ENCODE measurements at regions not wholly inside any gene's neighbourhood (a gene's known extent, or its start where the extent isn't known, plus 50 kb on each side); places are given as distances from the start of the nearest gene placed in this dataset.

GRCh38 chr3:111481551-111481950, 60.4 kb upstream of the CD96 start:
- H3K36me3 ChIP-seq (ENCODE audit: control insufficient read depth in 2 of 4, insufficient read depth in 4 of 4, low read length in 3 of 4): no peaks in the 10 kb centered on the region
- H4K8ac ChIP-seq (ENCODE audit: extremely low read depth, insufficient read depth, low read length): no peak overlapping the region
- no peak overlapping the region for H3K4ac ChIP-seq (replicated peaks; ENCODE audit: insufficient read length, low read depth, low read length)
- no peak overlapping the region for H3K18ac ChIP-seq (ENCODE audit: extremely low read depth, low read length)
- ChIA-PET POLR2A (ENCODE audit: partially characterized antibody) (no interaction called here), CTCF (ENCODE audit: partially characterized antibody) (interaction anchor here (0.9 kb wide), 1 partner anchor 9 kb away, joined by 3 read pairs; no protein-coding TSS in a partner anchor)
- no peak overlapping the region for H2BK5ac ChIP-seq (ENCODE audit: low read depth, low read length)
- no peaks in the 10 kb centered on the region for H3K79me2 ChIP-seq (ENCODE audit: control insufficient read depth in 1 of 2, insufficient read depth in 2 of 2, low read length in 2 of 2)
- no peak overlapping the region for H4K91ac ChIP-seq (replicated peaks; ENCODE audit: insufficient read length, low read length)
- no peak overlapping the region for H4K5ac ChIP-seq (ENCODE audit: insufficient read length, low read depth, low read length)
- H4K20me1 ChIP-seq (replicated peaks in 1 of 2; ENCODE audit: control insufficient read depth in 1 of 2, insufficient read depth in 2 of 2, low read length in 2 of 2): no peaks in the 10 kb centered on the region
- H3K56ac ChIP-seq (replicated peaks; ENCODE audit: insufficient read length, low read depth, low read length): no peak overlapping the region
- no peak overlapping the region for H3K23ac ChIP-seq (ENCODE audit: insufficient read length)
- H3K9ac ChIP-seq (replicated peaks in 1 of 4; ENCODE audit: extremely low read depth in 1 of 4, low read depth in 3 of 4, low read length in 3 of 4): no peak overlapping the region
- no peak overlapping the region for H3K14ac ChIP-seq (ENCODE audit: insufficient read length)
- H2AFZ ChIP-seq (ENCODE audit: low read length): no peak overlapping the region
- no peak overlapping the region for H2BK12ac ChIP-seq (ENCODE audit: low read depth, low read length)
- no peak for FAIRE-seq
- no peaks in the 10 kb centered on the region for H3K23me2 ChIP-seq (ENCODE audit: low read depth, low read length)
- no peak overlapping the region for H2BK15ac ChIP-seq (ENCODE audit: low read length)
- no peak overlapping the region for H3K27ac ChIP-seq (ENCODE audit: low read depth, low read length)
- no peaks in the 10 kb centered on the region for H3K79me1 ChIP-seq (ENCODE audit: low read depth, low read length)
- no peaks in the 10 kb centered on the region; a peak in 1 of 7 replicates for H3K4me1 ChIP-seq (replicated peaks in 1 of 4; ENCODE audit: control insufficient read depth in 3 of 4, insufficient read depth in 4 of 4, low read length in 3 of 4)
- H3K4me2 ChIP-seq (ENCODE audit: insufficient read depth in 1 of 2, low read depth in 2 of 2, low read length in 2 of 2): no peak overlapping the region
- H3K27me3 ChIP-seq (replicated peaks in 1 of 4; ENCODE audit: control insufficient read depth in 3 of 4, extremely low read depth in 1 of 4, insufficient read depth in 3 of 4, low read length in 3 of 4): no peaks in the 10 kb centered on the region
- H2BK120ac ChIP-seq (replicated peaks; ENCODE audit: low read depth, low read length): no peak overlapping the region
- no peak overlapping the region for H2BK20ac ChIP-seq (ENCODE audit: low read length)
- H3K4me3 ChIP-seq (ENCODE audit: extremely low read depth in 1 of 4, insufficient read depth in 2 of 4, low read depth in 3 of 4, low read length in 4 of 4): no peak overlapping the region
- H3K9me3 ChIP-seq (ENCODE audit: insufficient read depth in 2 of 2, low read depth in 1 of 2, low read length in 1 of 2): no peaks in the 10 kb centered on the region
- no peak overlapping the region for H2AK5ac ChIP-seq (ENCODE audit: low read depth, low read length)
- no peak for DNase-seq (ENCODE audit: low read depth in 1 of 2, low spot score in 2 of 2)
- TF ChIP-seq RAD21 (IDR thresholded peaks at IDR 0.05 in 1 of 2, conservative IDR thresholded peaks at IDR 0.05 in 1 of 2; ENCODE audit: low read depth in 2 of 2, low read length in 2 of 2) (no peak), EGR1 (IDR thresholded peaks at IDR 0.05; ENCODE audit: borderline replicate concordance, low read depth, low read length) (no peak), CHD2 (IDR thresholded peaks at IDR 0.05; ENCODE audit: low read length) (no peak), KDM5A (IDR thresholded peaks at IDR 0.05; ENCODE audit: low read length) (no peak), RFX5 (IDR thresholded peaks at IDR 0.05; ENCODE audit: borderline replicate concordance, low read depth, low read length) (no peak), HDAC6 (IDR thresholded peaks at IDR 0.05; ENCODE audit: low read depth, low read length) (no peak), CEBPB (IDR thresholded peaks at IDR 0.05; ENCODE audit: low read depth, low read length) (no peak), SUZ12 (IDR thresholded peaks at IDR 0.05; ENCODE audit: low read length) (no peak), PHF8 (conservative IDR thresholded peaks at IDR 0.05; ENCODE audit: low read depth, low read length) (no peak), BCL11A (IDR thresholded peaks at IDR 0.05; ENCODE audit: low read depth in 2 of 2, low read length in 2 of 2) (no peak), YY1 (IDR thresholded peaks at IDR 0.05; ENCODE audit: low read depth, low read length) (no peak), POU5F1 (IDR thresholded peaks at IDR 0.05; ENCODE audit: low read depth, low read length) (no peak), CTBP2 (IDR thresholded peaks at IDR 0.05; ENCODE audit: borderline replicate concordance, insufficient read depth, insufficient read length, low read length) (no peak)
- TF ChIP-seq, protein P1, sequence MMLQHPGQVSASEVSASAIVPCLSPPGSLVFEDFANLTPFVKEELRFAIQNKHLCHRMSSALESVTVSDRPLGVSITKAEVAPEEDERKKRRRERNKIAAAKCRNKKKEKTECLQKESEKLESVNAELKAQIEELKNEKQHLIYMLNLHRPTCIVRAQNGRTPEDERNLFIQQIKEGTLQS (IDR thresholded peaks at IDR 0.05; ENCODE audit: insufficient read depth, low read depth, low read length): no peak

All from H1 (cell line).